ENCODE measurements at regions not wholly inside any gene's neighbourhood (a gene's known extent, or its start where the extent isn't known, plus 50 kb on each side); places are given as distances from the start of the nearest gene placed in this dataset.

DNA sequence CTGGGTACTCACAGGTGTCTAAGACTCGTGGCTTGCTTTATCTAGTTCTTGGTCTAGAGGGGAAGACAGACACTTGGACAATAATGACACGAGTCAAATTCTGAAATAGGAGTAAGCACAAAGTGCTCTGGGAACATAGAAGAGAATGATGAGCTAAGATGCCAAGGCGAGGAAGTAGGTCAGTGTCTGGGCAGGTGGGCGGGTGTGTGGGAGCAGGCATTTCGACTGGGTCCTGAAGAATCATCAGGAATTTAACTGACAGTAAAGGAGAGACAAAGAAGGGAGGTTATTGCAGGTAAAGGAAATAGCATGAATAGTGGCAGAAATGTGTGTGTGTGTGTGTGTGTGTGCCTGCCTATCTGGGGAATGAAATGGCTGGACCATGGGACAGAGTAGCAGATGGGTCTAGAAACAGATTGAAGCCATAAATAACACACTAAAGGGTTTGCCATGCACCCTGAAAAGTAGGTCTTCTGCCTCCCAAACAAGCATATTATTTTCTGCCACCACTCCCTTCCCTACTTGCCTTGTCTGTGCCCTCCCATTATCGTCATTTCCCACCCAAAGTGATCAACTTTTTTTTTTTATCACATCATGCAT is 58.4 kb upstream of the SLC25A43 start:
- FAIRE-seq: no peak
- WGBS (ENCODE audit: missing lambda C conversion rate): 22% methylated on average over 6 of the region's 6 CpGs
- Histone ChIP-seq H3K27ac (no peak overlapping the region), H3K9me3 (no peaks in the 10 kb centered on the region; the same call in 2 of the 3 replicates), H3K4me1 (no peaks in the 10 kb centered on the region), H3K4me3 (no peak overlapping the region), H3K4me2 (no peak overlapping the region)
- DNase-seq (ENCODE audit: low read depth in 1 of 2, low spot score in 1 of 2): no peak
- POLR2A ChIA-PET: no interaction called here
- ATAC-seq: no peak
- TF ChIP-seq RFX5 (IDR thresholded peaks at IDR 0.05): no peak
- TF ChIP-seq PHF8 (IDR thresholded peaks at IDR 0.05; ENCODE audit: borderline replicate concordance, low read depth): no peak
- TF ChIP-seq RCOR1 (IDR thresholded peaks at IDR 0.05; ENCODE audit: low read depth, low read length): no peak
- TF ChIP-seq, protein P1, sequence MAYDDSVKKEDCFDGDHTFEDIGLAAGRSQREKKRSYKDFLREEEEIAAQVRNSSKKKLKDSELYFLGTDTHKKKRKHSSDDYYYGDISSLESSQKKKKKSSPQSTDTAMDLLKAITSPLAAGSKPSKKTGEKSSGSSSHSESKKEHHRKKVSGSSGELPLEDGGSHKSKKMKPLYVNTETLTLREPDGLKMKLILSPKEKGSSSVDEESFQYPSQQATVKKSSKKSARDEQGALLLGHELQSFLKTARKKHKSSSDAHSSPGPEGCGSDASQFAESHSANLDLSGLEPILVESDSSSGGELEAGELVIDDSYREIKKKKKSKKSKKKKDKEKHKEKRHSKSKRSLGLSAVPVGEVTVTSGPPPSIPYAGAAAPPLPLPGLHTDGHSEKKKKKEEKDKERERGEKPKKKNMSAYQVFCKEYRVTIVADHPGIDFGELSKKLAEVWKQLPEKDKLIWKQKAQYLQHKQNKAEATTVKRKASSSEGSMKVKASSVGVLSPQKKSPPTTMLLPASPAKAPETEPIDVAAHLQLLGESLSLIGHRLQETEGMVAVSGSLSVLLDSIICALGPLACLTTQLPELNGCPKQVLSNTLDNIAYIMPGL (CRISPR knock-in tag; IDR thresholded peaks at IDR 0.05; ENCODE audit: borderline replicate concordance): no peak
- no peak for TF ChIP-seq BHLHE40 (IDR thresholded peaks at IDR 0.05; ENCODE audit: low read depth, low read length)
- TF ChIP-seq ZC3H11A (IDR thresholded peaks at IDR 0.05): no peak
- TF ChIP-seq, protein P2, sequence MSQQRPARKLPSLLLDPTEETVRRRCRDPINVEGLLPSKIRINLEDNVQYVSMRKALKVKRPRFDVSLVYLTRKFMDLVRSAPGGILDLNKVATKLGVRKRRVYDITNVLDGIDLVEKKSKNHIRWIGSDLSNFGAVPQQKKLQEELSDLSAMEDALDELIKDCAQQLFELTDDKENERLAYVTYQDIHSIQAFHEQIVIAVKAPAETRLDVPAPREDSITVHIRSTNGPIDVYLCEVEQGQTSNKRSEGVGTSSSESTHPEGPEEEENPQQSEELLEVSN (IDR thresholded peaks at IDR 0.05; ENCODE audit: borderline replicate concordance, low read depth): no peak
- no peak for TF ChIP-seq RARB (CRISPR knock-in tag; IDR thresholded peaks at IDR 0.05)
- no peak for TF ChIP-seq CHD2 (IDR thresholded peaks at IDR 0.05; ENCODE audit: low read length, partially characterized antibody)
- CTCF ChIA-PET: no interaction called here

DNA sequence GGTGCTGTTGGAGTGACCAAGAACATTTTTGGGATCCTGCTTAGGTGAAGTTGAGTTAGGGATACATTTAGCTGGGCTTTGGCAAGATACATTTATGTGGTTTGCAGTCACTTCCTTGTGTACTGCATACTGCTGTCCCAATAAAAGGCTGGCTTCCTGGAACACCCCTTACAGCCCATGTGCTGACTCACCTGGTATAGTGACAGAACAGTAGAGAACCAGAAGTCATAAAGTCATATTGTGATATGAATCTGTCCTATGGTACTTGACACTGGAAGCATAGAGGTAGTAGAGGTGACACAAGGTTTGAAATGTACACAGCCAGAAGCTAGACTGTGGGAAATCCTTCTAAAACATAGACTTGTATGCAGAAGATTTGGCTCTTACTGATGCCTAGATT is 55.3 kb upstream of the SLC25A43 start:
- Histone ChIP-seq H3K4me2 (no peak overlapping the region), H3K9me3 (no peaks in the 10 kb centered on the region; the same call in 2 of the 3 replicates), H3K4me1 (no peaks in the 10 kb centered on the region), H3K4me3 (no peak overlapping the region), H3K27ac (no peak overlapping the region)
- no peak for FAIRE-seq
- TF ChIP-seq ESRRA (IDR thresholded peaks at IDR 0.05; ENCODE audit: borderline replicate concordance, low read length): no peak
- no peak for TF ChIP-seq RNF2 (IDR thresholded peaks at IDR 0.05; ENCODE audit: borderline replicate concordance, low read depth)
- TF ChIP-seq ZC3H11A (IDR thresholded peaks at IDR 0.05): no peak
- no peak for TF ChIP-seq RFX5 (IDR thresholded peaks at IDR 0.05)
- no peak for TF ChIP-seq MAX (IDR thresholded peaks at IDR 0.05)
- TF ChIP-seq REST (IDR thresholded peaks at IDR 0.05): no peak
- no peak for TF ChIP-seq RARB (CRISPR knock-in tag; IDR thresholded peaks at IDR 0.05)
- TF ChIP-seq, protein P2 (IDR thresholded peaks at IDR 0.05; ENCODE audit: borderline replicate concordance, low read depth): no peak
- TF ChIP-seq JUNB (IDR thresholded peaks at IDR 0.05): no peak
- TF ChIP-seq CBX8 (IDR thresholded peaks at IDR 0.05): no peak
- no peak for TF ChIP-seq SMC3 (IDR thresholded peaks at IDR 0.05)
- TF ChIP-seq NR3C1 (IDR thresholded peaks at IDR 0.05): no peak
- TF ChIP-seq HOXA7 (CRISPR knock-in tag; IDR thresholded peaks at IDR 0.05): no peak
- TF ChIP-seq NFE2L2 (conservative IDR thresholded peaks at IDR 0.05; ENCODE audit: low read length): no peak
- no peak for TF ChIP-seq KDM1A (IDR thresholded peaks at IDR 0.05; ENCODE audit: low read depth)
- TF ChIP-seq CTCF (IDR thresholded peaks at IDR 0.05): no peak
- no peak for TF ChIP-seq ZFP36 (IDR thresholded peaks at IDR 0.05; ENCODE audit: borderline replicate concordance, partially characterized antibody)
- no peak for TF ChIP-seq RAD21 (conservative IDR thresholded peaks at IDR 0.05 in 1 of 2, IDR thresholded peaks at IDR 0.05 in 1 of 2)
- DNase-seq (ENCODE audit: low read depth in 1 of 2, low spot score in 1 of 2): peak in 1 of 2 experiments; percentile 4
- no peak for ATAC-seq
- POLR2A ChIA-PET: no interaction called here
- CTCF ChIA-PET: no interaction called here

All from A549 (cell line).